Limb (tissue), 2 donors: ENCODE measurements at regions not wholly inside any gene's neighbourhood (a gene's known extent, or its start where the extent isn't known, plus 50 kb on each side); places are given as distances from the start of the nearest gene placed in this dataset.

ENCODE experiments used
- DNase-seq, 2 donors: peaks; one replicate each; pipeline ENCODE4 v3.0.0-alpha.2; 2016; ENCODE audit errors: extremely low spot score in 2 of 2

DNA sequence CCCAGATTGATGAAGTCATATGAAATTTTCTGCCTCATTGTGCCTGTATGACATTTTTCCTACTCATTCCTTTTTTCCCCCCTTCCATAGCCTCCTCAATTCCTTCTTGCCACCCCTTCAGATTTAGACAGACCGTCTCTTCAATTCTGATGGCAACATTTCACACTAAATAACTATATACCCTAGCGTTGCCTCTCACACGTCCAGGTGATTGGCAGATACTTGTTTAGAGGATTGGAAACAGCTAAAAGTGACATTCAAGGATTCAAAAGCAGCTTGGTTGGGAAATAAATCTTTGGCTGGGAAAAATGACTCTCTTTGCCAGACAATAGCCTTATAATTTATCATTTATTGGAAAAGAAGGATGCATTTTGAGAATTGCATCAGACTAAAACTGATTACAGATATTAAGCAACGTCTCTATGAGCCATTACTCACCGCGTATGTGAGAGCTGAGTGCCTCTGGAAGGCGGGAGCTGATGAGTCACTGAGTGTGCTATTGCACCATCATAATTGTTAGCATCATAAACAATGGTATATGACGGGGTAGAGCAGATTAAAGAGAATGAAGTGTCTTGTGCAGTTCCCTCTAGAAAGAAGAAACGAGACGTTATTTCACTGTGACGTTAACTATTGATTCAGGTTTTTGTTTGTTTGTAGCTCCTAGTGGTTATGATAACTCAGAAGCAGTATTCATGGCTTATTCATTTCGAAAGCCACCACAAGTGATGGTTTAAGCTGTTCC is 61.1 kb upstream of the FAM216B start:
- no peak for DNase-seq

DNA sequence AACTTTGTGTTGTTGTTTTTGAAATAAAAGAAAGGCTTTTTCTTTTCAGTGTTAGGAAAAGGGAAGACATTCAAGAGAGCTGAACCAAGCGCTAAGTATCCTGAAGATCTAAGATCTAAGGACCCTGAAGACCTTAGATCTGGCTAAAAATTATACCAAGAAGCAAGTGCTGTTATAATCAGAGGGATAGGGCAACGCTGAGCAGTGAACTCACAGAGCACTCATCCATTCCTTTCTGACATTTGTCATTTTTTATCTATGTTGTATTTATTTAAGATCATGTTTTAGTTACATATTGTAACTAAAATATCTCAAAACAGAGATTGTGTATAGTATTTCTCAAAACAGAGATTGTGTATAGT is 60.5 kb upstream of the FAM216B start:
- no peak for DNase-seq

- no peak for DNase-seq
These were observed 58.4 kb upstream of the FAM216B start for GRCh38 chr13:42722883-42723539.

DNA sequence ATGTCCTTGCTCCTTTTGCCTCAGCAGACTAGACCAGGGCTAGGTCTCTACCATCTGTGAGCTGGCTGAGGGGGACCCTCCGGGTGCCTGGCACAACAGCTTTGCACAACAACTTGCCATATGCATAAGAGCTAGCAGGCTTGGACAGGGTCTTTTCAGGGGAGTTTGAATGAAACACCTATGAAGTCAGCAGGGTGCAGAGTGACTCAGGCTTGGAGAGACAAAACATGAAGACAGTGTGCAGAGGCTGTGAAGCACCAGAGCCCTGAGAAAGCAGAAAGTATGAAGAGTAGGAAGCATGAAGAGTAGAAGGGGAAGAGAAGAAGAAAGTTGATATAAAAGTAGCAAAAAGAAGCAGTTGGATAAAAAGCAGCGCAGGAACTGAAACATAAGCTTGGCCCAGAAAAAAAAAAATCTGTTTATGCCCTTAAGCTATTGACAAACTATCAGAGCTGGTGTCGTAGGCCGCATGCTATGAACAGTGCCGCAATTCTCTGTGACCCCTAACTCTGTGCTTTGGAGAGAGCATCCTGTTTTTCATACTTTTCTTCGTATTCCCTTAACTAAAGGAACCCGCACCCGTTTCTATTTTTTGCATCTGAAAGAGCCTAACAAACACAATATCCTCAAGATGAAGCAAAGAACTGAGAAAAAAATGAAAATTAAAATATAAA is 52.7 kb upstream of the FAM216B start:
- DNase-seq: no peak

- DNase-seq: no peak
These were observed 51.5 kb upstream of the FAM216B start for GRCh38 chr13:42729857-42730402.
